ENCODE measurements at regions not wholly inside any gene's neighbourhood (a gene's known extent, or its start where the extent isn't known, plus 50 kb on each side); places are given as distances from the start of the nearest gene placed in this dataset.

DNA sequence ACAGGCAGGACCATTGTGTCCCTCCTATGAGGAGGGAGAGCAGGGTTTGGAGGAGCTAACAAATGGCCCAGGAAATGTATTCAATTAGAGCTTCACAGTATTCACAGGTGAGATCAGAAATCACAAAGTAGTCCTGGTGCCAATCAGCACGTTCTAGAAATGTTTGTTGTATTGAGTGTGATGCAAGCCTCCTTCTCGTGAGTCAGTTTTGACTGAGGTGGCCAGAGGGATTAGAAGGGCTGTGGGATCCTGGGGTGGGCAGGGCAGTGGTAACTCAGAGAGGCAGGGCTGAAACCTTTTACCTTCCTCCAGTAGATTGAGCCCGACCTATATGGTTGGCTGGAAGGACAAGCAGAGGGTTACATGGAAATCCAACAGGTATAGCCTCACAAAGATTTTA is 95.0 kb downstream of the BOD1L2 start:
- no peak for FAIRE-seq
- TF ChIP-seq, protein P1, sequence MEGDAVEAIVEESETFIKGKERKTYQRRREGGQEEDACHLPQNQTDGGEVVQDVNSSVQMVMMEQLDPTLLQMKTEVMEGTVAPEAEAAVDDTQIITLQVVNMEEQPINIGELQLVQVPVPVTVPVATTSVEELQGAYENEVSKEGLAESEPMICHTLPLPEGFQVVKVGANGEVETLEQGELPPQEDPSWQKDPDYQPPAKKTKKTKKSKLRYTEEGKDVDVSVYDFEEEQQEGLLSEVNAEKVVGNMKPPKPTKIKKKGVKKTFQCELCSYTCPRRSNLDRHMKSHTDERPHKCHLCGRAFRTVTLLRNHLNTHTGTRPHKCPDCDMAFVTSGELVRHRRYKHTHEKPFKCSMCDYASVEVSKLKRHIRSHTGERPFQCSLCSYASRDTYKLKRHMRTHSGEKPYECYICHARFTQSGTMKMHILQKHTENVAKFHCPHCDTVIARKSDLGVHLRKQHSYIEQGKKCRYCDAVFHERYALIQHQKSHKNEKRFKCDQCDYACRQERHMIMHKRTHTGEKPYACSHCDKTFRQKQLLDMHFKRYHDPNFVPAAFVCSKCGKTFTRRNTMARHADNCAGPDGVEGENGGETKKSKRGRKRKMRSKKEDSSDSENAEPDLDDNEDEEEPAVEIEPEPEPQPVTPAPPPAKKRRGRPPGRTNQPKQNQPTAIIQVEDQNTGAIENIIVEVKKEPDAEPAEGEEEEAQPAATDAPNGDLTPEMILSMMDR (IDR thresholded peaks at IDR 0.05; ENCODE audit: insufficient read depth, missing control alignments), result no peak
- no peak for DNase-seq (ENCODE audit: insufficient read length, low spot score)

DNA sequence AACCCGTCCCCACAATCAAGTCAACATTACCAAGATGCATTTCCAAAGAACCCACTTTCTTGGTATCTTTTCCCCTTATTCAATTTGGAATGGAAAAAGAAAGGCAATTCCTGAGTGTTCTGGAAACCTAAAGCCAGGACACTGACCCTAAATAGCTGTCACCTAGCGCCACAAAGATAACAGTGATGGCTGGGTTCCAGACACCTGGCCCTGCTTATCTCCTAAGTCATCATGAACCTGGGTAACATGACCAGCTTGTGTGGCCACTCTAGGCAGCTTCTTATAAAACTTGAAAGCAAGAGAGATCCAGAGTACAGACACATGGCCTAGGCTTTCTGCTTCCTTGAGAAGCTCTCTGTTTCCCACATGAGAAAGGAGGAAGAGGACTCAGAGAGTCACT is 95.4 kb downstream of the BOD1L2 start:
- FAIRE-seq (peak; percentile 73), DNase-seq (ENCODE audit: insufficient read length, low spot score) (no peak)
- TF ChIP-seq, protein P1 (IDR thresholded peaks at IDR 0.05; ENCODE audit: insufficient read depth, missing control alignments), result no peak

DNA sequence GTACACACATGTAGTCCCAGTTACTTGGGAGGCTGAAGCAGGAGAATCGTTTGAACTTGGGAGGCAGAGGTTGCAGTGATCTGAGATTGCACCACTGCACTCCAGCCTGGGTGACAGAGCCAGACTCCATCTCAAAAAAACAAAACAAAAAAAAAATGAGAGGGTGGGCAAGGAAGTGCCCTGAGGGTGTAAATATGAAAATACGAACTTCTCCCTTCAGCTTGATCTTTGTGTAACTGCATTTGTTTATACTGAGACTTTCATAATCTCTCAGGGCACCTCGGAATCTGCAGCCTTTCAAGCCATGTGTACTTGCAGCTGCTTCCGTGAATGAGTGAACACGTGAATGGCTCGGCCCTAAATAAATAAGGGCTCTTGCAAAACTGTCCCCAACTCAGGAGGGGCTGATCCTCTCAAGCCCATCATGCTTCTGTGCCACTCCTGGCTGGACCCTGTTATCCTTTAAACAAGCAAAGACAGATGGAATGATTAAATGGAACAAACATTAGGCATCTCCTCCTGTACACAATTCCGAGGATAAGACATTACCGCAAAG is 96.8 kb downstream of the BOD1L2 start:
- DNase-seq (ENCODE audit: insufficient read length, low spot score) (no peak), FAIRE-seq (peak; percentile 89)
- TF ChIP-seq, protein P1 (IDR thresholded peaks at IDR 0.05; ENCODE audit: insufficient read depth, missing control alignments), result no peak

DNA sequence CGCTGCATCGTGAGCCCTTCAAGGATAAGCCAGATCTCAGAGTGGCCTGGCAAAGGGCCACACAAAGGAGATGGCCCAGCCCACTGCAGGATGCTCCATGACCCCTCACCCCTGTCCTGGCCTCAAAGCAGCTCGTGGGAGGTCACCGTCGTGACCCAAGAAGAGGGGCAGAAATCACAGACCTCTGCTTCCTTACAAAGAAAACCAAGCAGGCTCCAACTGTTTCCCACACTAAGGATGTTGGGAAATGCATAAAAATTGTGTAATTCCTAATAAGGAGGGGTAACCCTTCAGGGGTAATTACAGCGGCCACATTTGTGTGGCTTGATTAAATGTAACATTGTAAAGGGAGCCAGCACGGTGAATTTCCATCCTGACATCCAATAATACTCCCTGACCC is 102.3 kb downstream of the BOD1L2 start:
- TF ChIP-seq, protein P1 (IDR thresholded peaks at IDR 0.05; ENCODE audit: insufficient read depth, missing control alignments), result no peak
- no peak for FAIRE-seq
- DNase-seq (ENCODE audit: insufficient read length, low spot score), result no peak

DNA sequence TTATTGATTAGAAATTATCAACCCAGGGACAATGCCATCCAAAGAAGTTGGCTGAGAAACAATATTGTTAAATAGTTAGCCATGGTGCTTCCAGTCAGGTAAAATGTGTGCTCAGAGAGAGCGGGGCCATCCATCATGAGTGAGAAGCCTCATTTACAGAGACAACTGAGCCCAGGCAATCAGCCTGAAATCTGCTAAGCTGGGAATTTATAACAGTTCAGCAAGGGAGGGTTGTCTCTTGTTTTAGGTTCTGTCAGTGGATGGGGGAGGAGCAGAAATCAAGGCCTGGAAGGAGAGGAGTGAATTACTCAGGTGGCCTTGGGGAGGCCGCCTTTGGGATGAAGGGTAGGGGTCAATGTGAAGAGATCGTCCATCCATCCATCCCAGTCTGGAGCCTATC is 102.5 kb upstream of the ST8SIA3 start:
- TF ChIP-seq, protein P1 (IDR thresholded peaks at IDR 0.05; ENCODE audit: insufficient read depth, missing control alignments), result no peak
- FAIRE-seq, result no peak
- no peak for DNase-seq (ENCODE audit: insufficient read length, low spot score)

DNA sequence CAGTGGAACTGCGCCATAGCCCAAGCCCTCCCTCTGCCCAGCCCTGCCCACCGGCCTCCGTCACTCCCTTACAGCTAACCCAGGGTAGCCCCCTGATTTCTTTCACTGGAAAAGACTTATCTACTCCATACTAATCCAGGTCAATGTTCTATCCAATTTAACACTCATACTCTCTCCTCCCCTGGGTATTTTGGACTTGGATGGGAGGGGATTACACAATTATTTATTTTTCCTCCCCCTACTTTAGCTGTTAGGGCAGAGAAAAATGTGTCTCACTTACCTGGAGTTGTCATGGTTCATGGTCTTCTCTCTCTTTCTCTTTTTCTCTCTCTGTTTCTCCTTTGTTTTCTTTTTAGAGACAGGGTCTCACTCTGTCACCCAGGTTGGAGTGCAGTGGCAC is 100.6 kb upstream of the ST8SIA3 start:
- DNase-seq (ENCODE audit: insufficient read length, low spot score) (no peak), FAIRE-seq (no peak)
- TF ChIP-seq, protein P1 (IDR thresholded peaks at IDR 0.05; ENCODE audit: insufficient read depth, missing control alignments), result no peak

DNA sequence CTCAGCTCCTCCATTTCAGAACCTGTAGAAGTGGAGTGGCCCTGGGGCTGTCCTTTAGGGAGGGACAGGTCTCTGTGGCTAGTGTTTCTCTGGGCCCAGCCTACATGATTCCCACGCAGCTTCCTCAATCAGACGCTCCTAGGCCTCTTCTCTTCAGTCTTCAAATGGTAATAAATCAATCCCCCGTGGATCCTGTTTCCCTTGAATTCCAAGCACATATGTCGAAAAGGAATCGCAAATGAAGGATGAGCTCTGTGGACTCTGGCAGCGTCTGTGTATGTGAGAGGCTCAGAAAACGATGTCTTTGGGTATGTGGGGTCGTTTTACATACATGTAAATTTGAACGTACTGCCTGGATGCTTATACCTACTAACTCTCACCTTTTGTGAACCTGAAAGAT is 98.5 kb upstream of the ST8SIA3 start:
- TF ChIP-seq, protein P1 (IDR thresholded peaks at IDR 0.05; ENCODE audit: insufficient read depth, missing control alignments), result no peak
- no peak for DNase-seq (ENCODE audit: insufficient read length, low spot score)
- FAIRE-seq, result no peak
